Keratinocyte (primary cell): ENCODE measurements at regions not wholly inside any gene's neighbourhood (a gene's known extent, or its start where the extent isn't known, plus 50 kb on each side); places are given as distances from the start of the nearest gene placed in this dataset.

Source experiments
- DNase-seq: peaks from one replicate; pipeline ENCODE4 v3.0.0-alpha.2; 2011; ENCODE audit warnings: low read depth, missing footprints, low spot score
- FAIRE-seq: peaks from 2 replicates; lab custom pipeline; 2011; peaks lifted over from hg19 to GRCh38; lab: Jason Lieb, UNC
- H2AFZ ChIP-seq: 2 replicates; pipeline ENCODE4 v1.6.0; 2012; ENCODE audit warnings: low read length, control low read depth, inconsistent platforms; ENCODE audit not compliant: control insufficient read depth
- H3K27ac ChIP-seq: 2 replicates; pipeline ENCODE4 v1.5.1; 2011; ENCODE audit warnings: low read length; ENCODE audit not compliant: control insufficient read depth, insufficient read depth
- H3K27me3 ChIP-seq: 3 replicates; pipeline ENCODE4 v1.6.0; 2011; ENCODE audit warnings: low read length; ENCODE audit not compliant: control insufficient read depth, insufficient read depth; ENCODE audit errors: extremely low read depth
- H3K36me3 ChIP-seq, 2 experiments: 2 replicates in 1 of 2; 3 replicates in 1 of 2; pipeline ENCODE4 v1.5.1; 2011; ENCODE audit warnings: low read length in 2 of 2, mild to moderate bottlenecking in 1 of 2; ENCODE audit not compliant: control insufficient read depth in 2 of 2, insufficient read depth in 2 of 2; ENCODE audit errors: extremely low read depth in 1 of 2
- H3K4me1 ChIP-seq: 3 replicates; pipeline ENCODE4 v1.5.1; 2011; ENCODE audit warnings: low read length; ENCODE audit not compliant: control insufficient read depth, insufficient read depth; ENCODE audit errors: extremely low read depth
- H3K4me2 ChIP-seq: 3 replicates; pipeline ENCODE4 v1.6.0; 2011; ENCODE audit warnings: low read depth, low read length; ENCODE audit not compliant: control insufficient read depth, insufficient read depth; ENCODE audit errors: extremely low read depth
- H3K4me3 ChIP-seq, 3 experiments: fragments of 200-600 bp in 1 of 3; sonication (generic) in 1 of 3; 2 replicates in 2 of 3; 3 replicates in 1 of 3; pipeline ENCODE4 v1.5.1; 2011 to 2016; ENCODE audit warnings: low read length in 3 of 3, mild to moderate bottlenecking in 3 of 3, control low read depth in 2 of 3, inconsistent platforms in 1 of 3, low read depth in 1 of 3, mixed read lengths in 1 of 3, mixed run types in 1 of 3, moderate library complexity in 1 of 3; ENCODE audit not compliant: control insufficient read depth in 2 of 3, insufficient read depth in 2 of 3; ENCODE audit errors: extremely low read depth in 1 of 3
- H3K79me2 ChIP-seq: 2 replicates; pipeline ENCODE4 v1.6.0; 2012; ENCODE audit warnings: low read length; ENCODE audit not compliant: control insufficient read depth, insufficient read depth
- H3K9ac ChIP-seq: 3 replicates; pipeline ENCODE4 v1.6.0; 2011; ENCODE audit warnings: low read length; ENCODE audit not compliant: control insufficient read depth, insufficient read depth; ENCODE audit errors: extremely low read depth
- H3K9me1 ChIP-seq: 3 replicates; pipeline ENCODE4 v1.6.0; 2011; ENCODE audit warnings: low read length; ENCODE audit not compliant: control insufficient read depth, insufficient read depth; ENCODE audit errors: extremely low read depth
- H3K9me3 ChIP-seq: 2 replicates; pipeline ENCODE4 v1.5.1; 2012; ENCODE audit warnings: low read depth, low read length; ENCODE audit not compliant: control insufficient read depth
- H4K20me1 ChIP-seq: 3 replicates; pipeline ENCODE4 v1.6.0; 2011; ENCODE audit warnings: low read length; ENCODE audit not compliant: control insufficient read depth, insufficient read depth; ENCODE audit errors: extremely low read depth
- EZH2 ChIP-seq: IDR thresholded peaks from one replicate; pipeline ENCODE4 v1.6.1; 2012; ENCODE audit warnings: inconsistent platforms, mild to moderate bottlenecking, low read length, moderate library complexity
- dilution Hi-C: fragments of 300-500 bp; cut with MboI; formaldehyde crosslinking; loops from one replicate; pipeline ENCODE4 v1.7.0; 2020; ENCODE audit warnings: low sequenced_read_pairs; ENCODE audit not compliant: extremely low pct_ligation_motif_present
- TF ChIP-seq, protein P1 (sequence below), 3 experiments: IDR thresholded peaks in 1 of 3; conservative IDR thresholded peaks in 1 of 3; optimal IDR thresholded peaks in 1 of 3; 2 replicates in 2 of 3; 3 replicates in 1 of 3; pipeline versions ENCODE3 to v1.5.1; 2011; ENCODE audit warnings: low read length in 3 of 3, mild to moderate bottlenecking in 3 of 3, moderate library complexity in 2 of 3, control low read depth in 1 of 3, inconsistent platforms in 1 of 3; ENCODE audit not compliant: insufficient read depth in 2 of 3; ENCODE audit errors: extremely low read depth in 1 of 3

DNA sequence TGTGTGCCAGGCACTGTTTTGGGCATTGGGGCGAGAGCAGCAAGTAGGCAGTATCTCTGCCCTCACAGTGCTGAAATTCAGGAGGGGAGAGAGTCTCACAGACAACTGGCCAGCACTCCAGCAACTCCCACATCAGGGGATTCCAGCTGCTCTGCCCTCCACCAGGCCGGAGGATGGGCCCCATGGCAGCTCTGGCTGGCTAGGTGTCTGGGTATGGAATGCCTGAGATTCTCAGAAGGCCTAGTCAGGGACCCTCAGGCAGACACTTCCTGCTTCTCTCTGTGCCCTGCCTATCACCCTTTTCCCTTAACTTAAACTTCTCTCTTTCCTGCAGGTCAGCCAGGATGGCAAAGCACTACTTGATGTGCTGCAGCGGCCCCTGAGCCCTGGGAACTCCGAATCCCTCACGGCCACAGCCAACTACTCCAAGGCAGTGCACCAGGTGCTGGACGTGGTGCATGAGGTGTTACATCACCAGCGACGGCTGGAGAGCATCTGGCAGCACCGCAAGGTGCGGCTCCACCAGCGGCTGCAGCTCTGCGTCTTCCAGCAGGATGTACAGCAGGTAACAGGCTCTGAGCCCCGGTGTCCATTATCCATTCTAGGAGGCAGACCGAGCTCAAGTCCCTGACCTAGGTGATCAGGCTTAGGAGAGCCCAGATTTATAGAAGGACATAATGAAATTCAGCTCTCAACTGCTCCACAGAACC lies 342.2 kb upstream of the ROPN1 start:
- dilution Hi-C loops, result no loop called here
- Histone ChIP-seq H3K9ac (no peak overlapping the region), H4K20me1 (no peaks in the 10 kb centered on the region), H3K4me2 (no peak overlapping the region), H3K27ac (no peak overlapping the region), H3K79me2 (no peaks in the 10 kb centered on the region), H3K27me3 (peaks cover 9% of the 10 kb centered on the region), H2AFZ (no peak overlapping the region), H3K9me3 (no peaks in the 10 kb centered on the region), H3K4me1 (no peaks in the 10 kb centered on the region), H3K9me1 (no peaks in the 10 kb centered on the region), H3K36me3 (no peaks in the 10 kb centered on the region), H3K4me3 (no peak overlapping the region)
- no peak for DNase-seq
- no peak for TF ChIP-seq EZH2
- TF ChIP-seq, protein P1, sequence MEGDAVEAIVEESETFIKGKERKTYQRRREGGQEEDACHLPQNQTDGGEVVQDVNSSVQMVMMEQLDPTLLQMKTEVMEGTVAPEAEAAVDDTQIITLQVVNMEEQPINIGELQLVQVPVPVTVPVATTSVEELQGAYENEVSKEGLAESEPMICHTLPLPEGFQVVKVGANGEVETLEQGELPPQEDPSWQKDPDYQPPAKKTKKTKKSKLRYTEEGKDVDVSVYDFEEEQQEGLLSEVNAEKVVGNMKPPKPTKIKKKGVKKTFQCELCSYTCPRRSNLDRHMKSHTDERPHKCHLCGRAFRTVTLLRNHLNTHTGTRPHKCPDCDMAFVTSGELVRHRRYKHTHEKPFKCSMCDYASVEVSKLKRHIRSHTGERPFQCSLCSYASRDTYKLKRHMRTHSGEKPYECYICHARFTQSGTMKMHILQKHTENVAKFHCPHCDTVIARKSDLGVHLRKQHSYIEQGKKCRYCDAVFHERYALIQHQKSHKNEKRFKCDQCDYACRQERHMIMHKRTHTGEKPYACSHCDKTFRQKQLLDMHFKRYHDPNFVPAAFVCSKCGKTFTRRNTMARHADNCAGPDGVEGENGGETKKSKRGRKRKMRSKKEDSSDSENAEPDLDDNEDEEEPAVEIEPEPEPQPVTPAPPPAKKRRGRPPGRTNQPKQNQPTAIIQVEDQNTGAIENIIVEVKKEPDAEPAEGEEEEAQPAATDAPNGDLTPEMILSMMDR (optimal IDR thresholded peaks at IDR 0.05 in 1 of 3, IDR thresholded peaks at IDR 0.05 in 1 of 3, conservative IDR thresholded peaks at IDR 0.05 in 1 of 3; ENCODE audit: extremely low read depth in 1 of 3, insufficient read depth in 2 of 3, low read length in 3 of 3), result no peak
- FAIRE-seq, result no peak

DNA sequence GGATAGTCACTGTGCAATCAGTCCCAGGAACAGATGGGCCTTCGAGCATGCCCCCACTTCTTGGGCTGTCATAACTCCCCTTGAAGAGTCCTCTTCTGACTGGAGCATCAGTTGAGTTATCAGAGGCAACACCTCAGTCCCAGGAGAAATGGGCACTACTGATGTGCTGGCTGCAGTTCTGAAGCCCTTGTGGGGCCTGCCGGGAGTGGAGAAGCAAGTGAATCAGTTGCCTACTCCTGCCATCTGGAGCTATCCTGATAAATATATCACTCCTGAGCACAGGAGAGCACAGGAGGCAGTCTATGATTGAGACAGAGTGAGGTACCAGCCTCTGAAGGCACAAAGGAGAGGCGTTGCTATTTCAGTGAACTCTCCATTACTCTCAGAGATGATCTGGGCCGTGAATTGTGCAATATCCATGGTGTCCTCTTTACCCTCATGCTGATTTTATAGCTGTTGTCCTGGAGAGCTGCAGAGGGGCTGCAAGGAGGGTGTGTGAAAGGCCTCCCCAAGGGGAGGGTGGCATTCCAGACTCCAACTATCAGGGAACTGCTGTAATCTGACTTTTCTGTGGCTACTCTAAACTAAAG lies 344.2 kb upstream of the ROPN1 start:
- TF ChIP-seq, protein P1 (optimal IDR thresholded peaks at IDR 0.05 in 1 of 3, IDR thresholded peaks at IDR 0.05 in 1 of 3, conservative IDR thresholded peaks at IDR 0.05 in 1 of 3; ENCODE audit: extremely low read depth in 1 of 3, insufficient read depth in 2 of 3, low read length in 3 of 3), result no peak
- no peak for TF ChIP-seq EZH2
- no peak overlapping the region for H3K27ac ChIP-seq
- H3K9me1 ChIP-seq, result no peaks in the 10 kb centered on the region
- H3K4me3 ChIP-seq, result no peak overlapping the region
- H3K27me3 ChIP-seq, result peaks cover 14% of the 10 kb centered on the region
- H3K79me2 ChIP-seq, result no peaks in the 10 kb centered on the region
- no peaks in the 10 kb centered on the region for H4K20me1 ChIP-seq
- H3K4me2 ChIP-seq, result no peak overlapping the region
- no peaks in the 10 kb centered on the region for H3K9me3 ChIP-seq
- FAIRE-seq (no peak), DNase-seq (no peak)
- H3K4me1 ChIP-seq, result no peaks in the 10 kb centered on the region
- no peak overlapping the region for H2AFZ ChIP-seq
- no peak overlapping the region for H3K9ac ChIP-seq
- H3K36me3 ChIP-seq, result no peaks in the 10 kb centered on the region
- dilution Hi-C loops, result no loop called here
